H7 (cell line): ENCODE measurements at regions not wholly inside any gene's neighbourhood (a gene's known extent, or its start where the extent isn't known, plus 50 kb on each side); places are given as distances from the start of the nearest gene placed in this dataset.

Experiments used
- DNase-seq: peaks from one replicate; pipeline ENCODE4 v3.0.0; 2012
- H3K27me3 ChIP-seq: 2 replicates; pipeline ENCODE4 v1.6.0; 2011; ENCODE audit warnings: mild to moderate bottlenecking, low read length; ENCODE audit not compliant: control insufficient read depth, insufficient read depth
- H3K36me3 ChIP-seq: replicated peaks from 2 replicates; pipeline ENCODE4 v1.5.1; 2011; ENCODE audit warnings: low read length; ENCODE audit not compliant: control insufficient read depth, insufficient read depth
- H3K4me3 ChIP-seq: 2 replicates; pipeline ENCODE4 v1.5.1; 2011; ENCODE audit warnings: low read depth, mild to moderate bottlenecking, control low read depth, low read length, moderate library complexity; ENCODE audit not compliant: insufficient read depth

GRCh38 chr5:38634568-38635369 lies 78.3 kb upstream of the LIFR start:
- no peak for DNase-seq
- no peak overlapping the region for H3K4me3 ChIP-seq
- no peaks in the 10 kb centered on the region for H3K27me3 ChIP-seq
- no peaks in the 10 kb centered on the region for H3K36me3 ChIP-seq

DNA sequence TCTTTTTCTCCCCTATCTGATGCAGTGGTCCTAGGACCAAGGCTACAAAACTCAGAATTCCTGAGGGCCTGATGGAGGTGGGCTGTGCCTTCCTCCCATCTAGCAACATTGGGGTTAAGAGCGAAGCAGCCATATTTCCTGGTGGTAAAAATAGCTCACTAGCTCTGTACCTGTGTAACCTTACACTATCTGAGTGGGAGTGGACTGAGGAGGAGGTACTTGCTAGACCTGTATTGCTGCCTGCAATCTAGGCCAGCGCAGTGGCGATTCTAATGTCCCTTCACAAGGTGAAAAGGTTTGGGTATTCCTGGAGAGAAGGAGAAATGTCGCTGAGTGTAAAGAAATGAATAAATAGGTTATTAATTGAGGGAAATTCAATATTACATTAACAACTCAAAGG lies 80.2 kb upstream of the LIFR start:
- H3K27me3 ChIP-seq, result no peaks in the 10 kb centered on the region

DNA sequence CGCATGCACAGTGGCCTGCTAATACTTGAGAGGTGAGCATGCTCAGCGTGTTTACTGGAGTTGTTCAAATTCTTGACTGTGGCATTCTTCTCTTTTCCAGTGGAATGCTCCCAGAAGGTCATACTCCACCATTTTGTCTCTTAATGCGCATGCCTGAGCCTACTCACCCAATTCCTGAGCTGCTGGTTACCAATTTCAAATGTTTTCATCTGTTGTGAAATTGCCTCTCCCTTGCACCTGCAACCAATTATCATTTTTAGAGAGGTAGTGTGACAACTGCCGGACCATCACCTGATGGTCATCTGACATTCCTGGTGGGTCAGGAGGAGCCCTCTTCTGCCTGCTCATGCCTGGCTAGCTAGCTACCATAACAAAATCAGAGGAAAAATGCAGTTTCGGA lies 82.2 kb upstream of the LIFR start:
- Histone ChIP-seq H3K27me3 (no peaks in the 10 kb centered on the region), H3K4me3 (no peak overlapping the region), H3K36me3 (no peaks in the 10 kb centered on the region)
- no peak for DNase-seq

More for the DNA sequence above, 80.2 kb upstream of the LIFR start:
- DNase-seq, result no peak
- Histone ChIP-seq H3K4me3 (no peak overlapping the region), H3K36me3 (no peaks in the 10 kb centered on the region)

GRCh38 chr5:38639377-38640358 lies 83.2 kb upstream of the LIFR start:
- Histone ChIP-seq H3K36me3 (no peaks in the 10 kb centered on the region), H3K27me3 (no peaks in the 10 kb centered on the region), H3K4me3 (no peak overlapping the region)
- no peak for DNase-seq

GRCh38 chr5:38641003-38641402 lies 84.6 kb upstream of the LIFR start:
- DNase-seq, result no peak
- H3K27me3 ChIP-seq, result no peaks in the 10 kb centered on the region
- H3K36me3 ChIP-seq, result no peaks in the 10 kb centered on the region
- H3K4me3 ChIP-seq, result no peak overlapping the region

DNA sequence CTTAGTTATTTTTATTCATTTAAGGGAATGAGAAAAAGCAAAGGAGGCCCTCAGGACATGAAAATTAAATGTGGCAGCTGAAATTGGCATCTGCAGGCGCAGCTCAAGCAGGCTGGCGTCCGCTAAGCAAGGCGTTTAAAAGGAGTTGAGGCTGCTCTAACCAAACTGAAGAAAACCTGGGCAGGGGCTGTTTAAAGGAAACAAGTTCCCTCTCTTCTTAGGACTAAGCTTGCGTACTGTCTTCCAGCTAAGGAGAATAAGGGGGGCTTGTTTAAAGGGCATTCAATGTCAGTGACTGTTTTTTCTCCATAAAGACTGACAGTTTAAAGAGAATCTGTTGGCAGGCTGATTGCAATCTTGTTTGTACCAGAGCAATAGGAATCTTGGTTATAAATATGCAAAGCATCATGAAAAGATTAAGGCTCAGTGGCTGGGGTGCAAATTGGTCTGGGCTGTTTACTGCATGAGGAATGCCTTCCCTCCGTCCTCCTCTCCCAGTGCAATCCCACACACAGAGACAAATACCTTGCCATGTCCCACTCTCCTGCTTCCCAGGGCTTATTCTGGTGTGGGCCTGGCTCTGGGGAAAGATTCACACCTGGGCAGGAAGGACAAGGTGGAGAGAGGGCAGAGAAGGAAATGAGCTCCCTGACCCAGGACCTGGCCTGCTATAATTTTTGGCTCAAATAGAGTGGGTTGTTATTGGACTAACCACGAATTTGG lies 85.9 kb upstream of the LIFR start:
- no peak overlapping the region for H3K4me3 ChIP-seq
- no peaks in the 10 kb centered on the region for H3K36me3 ChIP-seq
- no peak for DNase-seq

DNA sequence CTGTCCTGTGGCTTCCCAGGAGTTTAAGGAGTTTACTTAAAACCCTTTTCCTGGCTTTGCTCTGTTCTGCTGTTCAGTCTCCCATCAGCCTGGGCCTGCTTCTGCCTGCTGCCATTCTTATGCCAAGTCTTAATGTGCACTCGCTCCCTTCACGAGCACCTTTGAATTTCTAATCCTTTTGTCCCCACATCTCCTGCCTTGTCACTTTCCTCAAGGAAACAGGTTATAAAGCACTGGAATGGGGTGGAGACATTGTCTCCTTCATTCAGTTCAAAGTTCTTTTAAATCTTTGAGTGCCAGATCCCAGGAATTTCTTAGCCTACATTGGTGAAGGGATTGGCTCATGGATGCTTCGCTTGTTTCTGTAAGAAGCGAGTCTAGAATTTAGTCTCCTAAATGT lies 87.2 kb upstream of the LIFR start:
- H3K27me3 ChIP-seq, result no peaks in the 10 kb centered on the region
- H3K4me3 ChIP-seq, result no peak overlapping the region
- DNase-seq, result no peak
- no peaks in the 10 kb centered on the region for H3K36me3 ChIP-seq

More for the DNA sequence above, 85.9 kb upstream of the LIFR start:
- no peaks in the 10 kb centered on the region for H3K27me3 ChIP-seq

DNA sequence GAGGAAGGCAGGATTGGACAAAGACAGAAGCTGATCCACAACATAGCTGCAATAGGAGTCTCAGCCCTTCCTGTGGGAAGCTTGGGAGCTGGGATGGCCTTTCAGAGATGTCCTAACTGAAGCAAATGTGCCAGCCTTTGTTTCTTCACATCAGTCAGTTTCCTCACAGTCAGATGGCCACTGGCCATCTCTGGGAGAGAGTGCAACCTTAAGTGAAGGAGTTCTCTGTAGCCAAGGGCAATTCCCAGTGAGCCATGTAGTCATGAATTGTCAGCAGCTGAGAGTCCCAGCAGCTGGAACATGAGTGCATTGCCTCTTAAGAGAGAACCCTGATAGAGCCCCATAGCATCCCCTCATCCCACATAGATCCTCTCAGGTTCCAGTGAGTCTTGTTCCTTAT lies 89.1 kb upstream of the LIFR start:
- DNase-seq, result no peak
- Histone ChIP-seq H3K36me3 (no peaks in the 10 kb centered on the region), H3K4me3 (no peak overlapping the region), H3K27me3 (no peaks in the 10 kb centered on the region)

DNA sequence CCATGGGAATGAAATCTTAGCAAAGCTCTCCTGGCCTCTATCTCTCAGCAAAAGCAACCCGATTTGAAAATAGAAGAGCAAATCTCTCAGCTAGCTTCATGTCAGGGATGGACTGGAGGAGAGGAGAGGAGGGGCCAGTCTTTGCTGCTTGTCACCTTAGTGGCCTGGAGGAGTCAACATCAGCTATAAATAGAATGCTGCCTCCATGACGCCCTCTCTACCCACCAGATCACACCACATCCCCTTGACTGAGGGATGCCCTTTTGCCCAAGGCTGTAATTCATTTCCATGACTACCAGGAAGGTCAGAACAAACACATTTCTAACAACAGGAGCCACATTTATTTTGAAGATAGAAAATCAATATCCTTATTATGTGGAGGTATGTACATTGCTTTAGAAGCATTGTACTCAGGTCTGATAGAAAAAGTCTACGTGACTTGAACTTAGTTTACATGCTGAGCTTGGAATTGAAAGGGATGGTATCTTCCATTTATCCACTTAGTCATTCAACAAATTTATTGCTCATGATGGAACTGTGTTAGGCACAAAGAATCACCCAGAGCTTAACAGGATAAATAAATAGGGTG lies 92.4 kb upstream of the LIFR start:
- H3K4me3 ChIP-seq, result no peak overlapping the region
- H3K27me3 ChIP-seq, result no peaks in the 10 kb centered on the region
- DNase-seq, result no peak
- H3K36me3 ChIP-seq, result no peaks in the 10 kb centered on the region

GRCh38 chr5:38650540-38650939 lies 94.1 kb upstream of the LIFR start:
- Histone ChIP-seq H3K36me3 (no peaks in the 10 kb centered on the region), H3K4me3 (no peak overlapping the region), H3K27me3 (no peaks in the 10 kb centered on the region)
- DNase-seq, result peak; percentile 39

DNA sequence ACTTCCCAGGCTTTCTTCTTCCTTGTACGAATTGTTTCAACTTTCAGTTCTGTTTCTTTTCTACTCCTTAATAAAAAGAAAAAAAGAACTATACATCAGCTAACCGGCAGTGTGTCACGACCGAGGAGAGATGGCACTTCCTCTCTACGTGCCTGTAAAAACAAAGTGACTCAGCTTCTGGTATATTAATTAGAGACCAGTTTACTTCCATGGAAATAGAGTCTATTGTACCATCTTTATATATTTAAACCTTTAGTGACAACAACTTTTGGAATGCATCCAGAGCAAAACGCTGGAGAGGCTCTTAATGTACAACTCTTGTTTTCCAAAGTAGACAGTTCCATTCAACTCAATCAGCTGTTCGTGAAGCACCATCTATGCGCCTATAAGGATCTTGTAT lies 94.5 kb upstream of the LIFR start:
- DNase-seq, result no peak
- H3K27me3 ChIP-seq, result no peaks in the 10 kb centered on the region
- no peak overlapping the region for H3K4me3 ChIP-seq
- no peaks in the 10 kb centered on the region for H3K36me3 ChIP-seq

- Histone ChIP-seq H3K27me3 (no peaks in the 10 kb centered on the region), H3K36me3 (no peaks in the 10 kb centered on the region), H3K4me3 (no peak overlapping the region)
- DNase-seq, result no peak
Measured at GRCh38 chr5:38651806-38652205, 95.4 kb upstream of the LIFR start.

DNA sequence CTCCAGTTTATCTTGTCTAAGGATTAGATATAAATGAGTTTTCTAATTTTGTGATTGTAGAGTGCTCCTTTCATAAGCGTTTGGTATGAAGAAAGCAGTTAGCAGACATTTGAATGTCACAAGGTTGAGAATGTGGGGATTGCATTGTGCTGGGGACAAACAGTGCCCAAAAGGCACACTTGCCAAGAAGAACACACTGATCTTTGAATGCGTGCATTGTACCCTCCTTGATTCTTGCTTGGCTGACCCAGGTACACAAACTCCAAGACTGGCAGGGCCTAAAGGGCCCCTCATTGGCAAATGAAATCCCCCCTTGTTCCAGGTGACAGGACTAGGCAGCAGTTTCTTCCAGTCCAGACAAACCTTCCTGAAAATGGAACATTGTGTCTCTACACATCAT lies 96.9 kb upstream of the LIFR start:
- H3K36me3 ChIP-seq, result no peaks in the 10 kb centered on the region
- no peak for DNase-seq
- no peak overlapping the region for H3K4me3 ChIP-seq
- no peaks in the 10 kb centered on the region for H3K27me3 ChIP-seq

- no peak for DNase-seq
- Histone ChIP-seq H3K27me3 (no peaks in the 10 kb centered on the region), H3K36me3 (no peaks in the 10 kb centered on the region), H3K4me3 (no peak overlapping the region)
Measured at GRCh38 chr5:38655691-38656090, 99.2 kb upstream of the LIFR start.
